HepG2 (cell line): ENCODE measurements at regions not wholly inside any gene's neighbourhood (a gene's known extent, or its start where the extent isn't known, plus 50 kb on each side); places are given as distances from the start of the nearest gene placed in this dataset.

Source experiments
- ATAC-seq: fragments of 200-7000 bp; cut with Tn5 transposase; 3 replicates; pipeline ENCODE4 v1.9.1; 2020; ENCODE audit warnings: mild to moderate bottlenecking, moderate library complexity
- BruUV-seq: library from RNA; stranded (reverse); fragments of 400-500 nt; replicated peaks from 2 replicates; lab custom pipeline; 2021; lab: Mats Ljungman, UMichigan
- CTCF ChIA-PET: fragments of 300-600 bp; formaldehyde crosslinking; extraction: SDS; loops from one replicate; lab custom pipeline; 2021; ENCODE audit warnings: low total read pairs, inconsistent platforms, low intra/inter-chr PET ratio; lab: Yijun Ruan, JAX
- POLR2A ChIA-PET: fragments of 350-600 bp; sonication (Branson Sonifier 250); formaldehyde crosslinking; loops from one replicate; lab custom pipeline; 2020; ENCODE audit warnings: antibody characterized with exemption, inconsistent platforms; lab: Yijun Ruan, JAX
- DNase-seq: peaks from one replicate; pipeline ENCODE4 v3.0.0-alpha.2; 2015; ENCODE audit warnings: low spot score
- FAIRE-seq: peaks from 3 replicates; lab custom pipeline; 2011; peaks lifted over from hg19 to GRCh38; lab: Jason Lieb, UNC
- H2AFZ ChIP-seq: one replicate; pipeline ENCODE4 v1.6.1; 2011; ENCODE audit warnings: low read length, inconsistent platforms
- H3K27ac ChIP-seq: fragments of 300-600 bp; 3 replicates; pipeline ENCODE4 v1.8.0; 2011; ENCODE audit warnings: mixed run types, mild to moderate bottlenecking, mixed read lengths, low read length, inconsistent platforms; ENCODE audit not compliant: insufficient read depth; ENCODE audit errors: extremely low read length
- H3K27me3 ChIP-seq, 2 experiments: fragments of 200-600 bp in 1 of 2; 2 replicates in 1 of 2; 3 replicates in 1 of 2; pipeline versions ENCODE4 v1.6.0 to v1.8.0; 2011; ENCODE audit warnings: low read length in 2 of 2, mild to moderate bottlenecking in 2 of 2, moderate library complexity in 2 of 2, inconsistent platforms in 1 of 2; ENCODE audit not compliant: insufficient read depth in 2 of 2, control insufficient read depth in 1 of 2
- H3K36me3 ChIP-seq, 2 experiments: fragments of 200-600 bp in 1 of 2; replicated peaks in 1 of 2; 2 replicates in 1 of 2; 3 replicates in 1 of 2; pipeline versions ENCODE4 v1.5.1 to v1.8.0; 2011; ENCODE audit warnings: low read length in 2 of 2, inconsistent platforms in 1 of 2; ENCODE audit not compliant: insufficient read depth in 2 of 2, control insufficient read depth in 1 of 2
- H3K4me1 ChIP-seq: 2 replicates; pipeline ENCODE4 v1.5.1; 2012; ENCODE audit warnings: low read length, inconsistent platforms; ENCODE audit not compliant: insufficient read depth
- H3K4me2 ChIP-seq: 2 replicates; pipeline ENCODE4 v1.6.0; 2011; ENCODE audit warnings: low read depth, low read length, inconsistent platforms
- H3K4me3 ChIP-seq, 3 experiments: fragments of 200-600 bp in 1 of 3; sonication (generic), shearing (Covaris generic) in 1 of 3; replicated peaks in 1 of 3; 2 replicates each; pipeline ENCODE4 v1.5.1; 2011 to 2016; ENCODE audit warnings: low read length in 3 of 3, inconsistent platforms in 2 of 3, low read depth in 2 of 3, mild to moderate bottlenecking in 2 of 3, control low read depth in 1 of 3, mixed read lengths in 1 of 3; ENCODE audit not compliant: insufficient read depth in 1 of 3
- H3K79me2 ChIP-seq: one replicate; pipeline ENCODE4 v1.6.1; 2011; ENCODE audit warnings: low read length, inconsistent platforms; ENCODE audit not compliant: insufficient read depth
- H3K9ac ChIP-seq: 2 replicates; pipeline ENCODE4 v1.6.0; 2011; ENCODE audit warnings: mild to moderate bottlenecking, low read depth, low read length, inconsistent platforms; ENCODE audit not compliant: insufficient read depth
- H3K9me3 ChIP-seq: 2 replicates; pipeline ENCODE4 v1.5.1; 2012; ENCODE audit warnings: mild to moderate bottlenecking, low read length
- H4K20me1 ChIP-seq: 2 replicates; pipeline ENCODE4 v1.6.0; 2011; ENCODE audit warnings: inconsistent platforms, mild to moderate bottlenecking, low read length, moderate library complexity; ENCODE audit not compliant: insufficient read depth
- HOXA7 ChIP-seq: sonication (generic); formaldehyde crosslinking; IDR thresholded peaks from 2 replicates; pipeline ENCODE4 v1.8.1; 2022; ENCODE audit warnings: mild to moderate bottlenecking, missing genetic modification reagents, moderate library complexity
- ZBTB14 ChIP-seq: sonication (generic); formaldehyde crosslinking; IDR thresholded peaks from 2 replicates; pipeline ENCODE4 v1.4.0; 2020; ENCODE audit warnings: missing genetic modification reagents
- ZFP62 ChIP-seq: sonication (generic); formaldehyde crosslinking; IDR thresholded peaks from 2 replicates; pipeline ENCODE4 v1.4.0; 2020; ENCODE audit warnings: missing genetic modification reagents
- ZNF646 ChIP-seq: sonication (generic); formaldehyde crosslinking; IDR thresholded peaks from 2 replicates; pipeline ENCODE4 v1.9.0; 2021; ENCODE audit warnings: mild to moderate bottlenecking, missing genetic modification reagents
- ZNF773 ChIP-seq: sonication (generic); formaldehyde crosslinking; IDR thresholded peaks from 2 replicates; pipeline ENCODE4 v1.4.0; 2020; ENCODE audit warnings: missing genetic modification reagents, borderline replicate concordance
- WGBS: methylation state at CpG from one replicate; pipeline ENCODE4 v1.1.6; 2017; ENCODE audit warnings: low lambda C conversion rate; 5-methylcytosine and 5-hydroxymethylcytosine counted together
- in situ Hi-C: cut with HindIII; loops from 2 replicates; pipeline ENCODE4 v1.10.0; 2017; ENCODE audit warnings: low pct_unique_long_range_greater_than_20kb; ENCODE audit not compliant: extremely low pct_ligation_motif_present
- intact Hi-C: fragments of 100-400 bp; cut with micrococcal nuclease; formaldehyde crosslinking; loops from one replicate; pipeline ENCODE4 v1.10.0; 2022; ENCODE audit not compliant: unreplicated experiment

DNA sequence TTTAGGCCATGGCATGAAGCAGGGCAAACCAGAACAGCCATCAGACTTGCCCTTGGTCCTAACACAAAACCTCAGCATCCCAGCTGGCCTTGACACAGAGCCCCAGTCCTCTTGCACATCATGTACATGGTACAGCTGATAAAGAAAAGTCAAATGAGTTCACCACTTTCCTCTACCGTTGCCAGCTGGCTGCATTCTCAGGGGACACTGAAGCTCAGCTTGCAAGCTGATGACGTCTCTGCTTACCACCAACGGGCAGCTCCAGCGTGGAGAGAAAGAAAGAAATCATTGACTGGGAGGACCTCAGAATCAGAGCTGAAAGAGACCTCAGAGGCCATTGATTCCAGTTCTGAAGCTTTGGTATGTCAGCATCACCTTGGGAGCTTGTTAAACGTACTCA, 80.7 kb upstream of the CES5A start:
- CTCF ChIA-PET, result no interaction called here
- Histone ChIP-seq H2AFZ (no peak overlapping the region), H3K4me1 (no peaks in the 10 kb centered on the region), H3K27me3 (no peaks in the 10 kb centered on the region; a peak in 1 of 5 replicates), H3K79me2 (no peaks in the 10 kb centered on the region), H3K9ac (no peak overlapping the region), H4K20me1 (no peaks in the 10 kb centered on the region), H3K27ac (no peak overlapping the region), H3K4me2 (no peak overlapping the region), H3K36me3 (no peaks in the 10 kb centered on the region), H3K9me3 (no peaks in the 10 kb centered on the region), H3K4me3 (no peak overlapping the region)
- ATAC-seq (no peak), FAIRE-seq (no peak), DNase-seq (no peak)
- 2% methylated on average over 5 of the region's 5 CpGs for WGBS
- BruUV-seq, result no TSS peak
- POLR2A ChIA-PET, result no interaction called here
- TF ChIP-seq ZFP62 (CRISPR knock-in tag), result no peak
- TF ChIP-seq ZNF646 (CRISPR knock-in tag), result no peak
- no peak for TF ChIP-seq HOXA7 (CRISPR knock-in tag)
- TF ChIP-seq ZBTB14 (CRISPR knock-in tag), result no peak
- TF ChIP-seq ZNF773 (CRISPR knock-in tag), result no peak
- intact Hi-C loops (no loop called here), in situ Hi-C loops (no loop called here)
